GF-D8 (cell line): ENCODE measurements at regions not wholly inside any gene's neighbourhood (a gene's known extent, or its start where the extent isn't known, plus 50 kb on each side); places are given as distances from the start of the nearest gene placed in this dataset.
"Not testable (repeated sequence)": the region's sequence is repeated elsewhere in the genome, so short reads cannot be mapped to it uniquely, and the experiment has no call there.

ENCODE experiments used
- DNase-seq: peaks from one replicate; lab custom pipeline; 2025; lab: John Stamatoyannopoulos, UW

- no peak for DNase-seq
These were observed 578.3 kb upstream of the TMEFF2 start for GRCh38 chr2:192773044-192773443.

- no peak for DNase-seq
These were observed 555.0 kb upstream of the TMEFF2 start for GRCh38 chr2:192749611-192750200.

GRCh38 chr2:192741889-192742288 lies 547.2 kb upstream of the TMEFF2 start:
- DNase-seq, result no peak

- no peak for DNase-seq
These were observed 540.7 kb upstream of the TMEFF2 start for GRCh38 chr2:192735447-192735846.

- no peak for DNase-seq
These were observed 534.6 kb upstream of the TMEFF2 start for GRCh38 chr2:192729369-192729768.

GRCh38 chr2:192725991-192726390 lies 531.3 kb upstream of the TMEFF2 start:
- no peak for DNase-seq

- no peak for DNase-seq
These were observed 524.9 kb upstream of the TMEFF2 start for GRCh38 chr2:192719629-192720028.

GRCh38 chr2:192718340-192718739 lies 523.6 kb upstream of the TMEFF2 start:
- DNase-seq, result no peak

- DNase-seq, result no peak
These were observed 506.2 kb upstream of the TMEFF2 start for GRCh38 chr2:192700934-192701333.

GRCh38 chr2:192697880-192698279 lies 503.1 kb upstream of the TMEFF2 start:
- DNase-seq, result no peak

GRCh38 chr2:192696857-192697256 lies 502.1 kb upstream of the TMEFF2 start:
- DNase-seq, result no peak

GRCh38 chr2:192687015-192687414 lies 492.3 kb upstream of the TMEFF2 start:
- no peak for DNase-seq

- not testable (repeated sequence) for DNase-seq
These were observed 487.8 kb upstream of the TMEFF2 start for GRCh38 chr2:192682511-192682910.

GRCh38 chr2:192675681-192676080 lies 480.9 kb upstream of the TMEFF2 start:
- no peak for DNase-seq

GRCh38 chr2:192669505-192670091 lies 474.9 kb upstream of the TMEFF2 start:
- no peak for DNase-seq

- DNase-seq, result not testable (repeated sequence)
These were observed 465.8 kb upstream of the TMEFF2 start for GRCh38 chr2:192660555-192660954.

- DNase-seq, result no peak
These were observed 462.6 kb upstream of the TMEFF2 start for GRCh38 chr2:192657362-192657761.

- DNase-seq, result no peak
These were observed 461.2 kb upstream of the TMEFF2 start for GRCh38 chr2:192655916-192656315.

GRCh38 chr2:192645811-192646598 lies 451.3 kb upstream of the TMEFF2 start:
- DNase-seq, result no peak

- DNase-seq, result no peak
These were observed 439.8 kb upstream of the TMEFF2 start for GRCh38 chr2:192634557-192634956.

- no peak for DNase-seq
These were observed 433.3 kb upstream of the TMEFF2 start for GRCh38 chr2:192628017-192628416.

GRCh38 chr2:192615105-192615504 lies 420.4 kb upstream of the TMEFF2 start:
- DNase-seq, result no peak

- no peak for DNase-seq
These were observed 409.6 kb upstream of the TMEFF2 start for GRCh38 chr2:192604295-192604694.
